ENCODE measurements at regions not wholly inside any gene's neighbourhood (a gene's known extent, or its start where the extent isn't known, plus 50 kb on each side); places are given as distances from the start of the nearest gene placed in this dataset.

DNA sequence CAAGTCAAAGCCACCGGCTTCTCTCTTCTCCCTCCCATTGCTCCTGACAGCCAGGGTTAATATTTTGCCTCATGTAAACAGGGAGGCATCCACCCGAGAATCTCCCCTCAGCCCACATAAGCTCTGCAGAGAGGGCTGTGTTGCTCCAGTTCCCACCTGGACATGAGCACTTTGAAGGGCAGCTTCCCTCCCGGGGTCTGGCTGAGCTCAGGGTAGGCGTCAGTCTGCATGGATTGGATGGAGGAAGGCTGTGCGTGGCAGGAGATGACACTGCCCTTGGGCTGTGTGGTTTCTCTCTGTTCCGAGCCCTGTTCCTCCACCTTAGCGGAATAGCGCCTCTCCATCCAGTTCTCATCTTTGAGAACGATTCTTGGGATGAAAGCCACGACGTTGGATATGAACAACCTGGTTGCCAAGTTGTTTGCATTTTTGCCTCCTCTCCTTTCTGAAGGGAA lies 53.7 kb upstream of the ETS2 start:
- TF ChIP-seq, protein P1, sequence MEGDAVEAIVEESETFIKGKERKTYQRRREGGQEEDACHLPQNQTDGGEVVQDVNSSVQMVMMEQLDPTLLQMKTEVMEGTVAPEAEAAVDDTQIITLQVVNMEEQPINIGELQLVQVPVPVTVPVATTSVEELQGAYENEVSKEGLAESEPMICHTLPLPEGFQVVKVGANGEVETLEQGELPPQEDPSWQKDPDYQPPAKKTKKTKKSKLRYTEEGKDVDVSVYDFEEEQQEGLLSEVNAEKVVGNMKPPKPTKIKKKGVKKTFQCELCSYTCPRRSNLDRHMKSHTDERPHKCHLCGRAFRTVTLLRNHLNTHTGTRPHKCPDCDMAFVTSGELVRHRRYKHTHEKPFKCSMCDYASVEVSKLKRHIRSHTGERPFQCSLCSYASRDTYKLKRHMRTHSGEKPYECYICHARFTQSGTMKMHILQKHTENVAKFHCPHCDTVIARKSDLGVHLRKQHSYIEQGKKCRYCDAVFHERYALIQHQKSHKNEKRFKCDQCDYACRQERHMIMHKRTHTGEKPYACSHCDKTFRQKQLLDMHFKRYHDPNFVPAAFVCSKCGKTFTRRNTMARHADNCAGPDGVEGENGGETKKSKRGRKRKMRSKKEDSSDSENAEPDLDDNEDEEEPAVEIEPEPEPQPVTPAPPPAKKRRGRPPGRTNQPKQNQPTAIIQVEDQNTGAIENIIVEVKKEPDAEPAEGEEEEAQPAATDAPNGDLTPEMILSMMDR (conservative IDR thresholded peaks at IDR 0.05): no peak
- Mint-ChIP-seq H3K36me3 (ENCODE audit: low read depth) (no peaks in the 10 kb centered on the region), H3K27ac (ENCODE audit: unreplicated experiment) (no peak overlapping the region), H3K4me1 (no peaks in the 10 kb centered on the region), H3K27me3 (ENCODE audit: low read depth) (peaks cover 3% of the 10 kb centered on the region), H3K9me3 (no peaks in the 10 kb centered on the region), H3K4me3 (no peak overlapping the region)
- no peak for DNase-seq (ENCODE audit: low read depth, low spot score)

DNA sequence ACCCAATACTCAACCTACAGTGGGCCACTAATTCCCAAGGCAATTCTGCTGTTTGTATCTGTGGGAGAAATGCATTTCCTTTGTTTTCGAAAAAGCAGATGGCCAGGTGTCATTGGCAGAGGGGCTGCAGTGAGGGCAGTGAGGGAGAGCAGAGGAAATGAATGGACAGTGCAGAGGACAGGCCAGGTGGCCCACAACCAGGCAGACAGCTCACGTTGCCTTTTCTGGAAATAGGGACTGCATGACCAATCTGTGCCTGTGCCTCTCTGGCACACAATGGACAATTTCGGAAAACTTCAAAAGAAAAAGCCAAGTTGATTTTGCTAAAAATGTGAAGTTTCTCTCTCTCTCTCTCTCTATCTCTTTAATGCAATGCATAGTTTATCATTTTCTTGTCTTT lies 52.6 kb upstream of the ETS2 start:
- no peak overlapping the region for H3K4me3 Mint-ChIP-seq
- peaks cover 3% of the 10 kb centered on the region for H3K27me3 Mint-ChIP-seq (ENCODE audit: low read depth)
- DNase-seq (ENCODE audit: low read depth, low spot score): no peak
- H3K27ac Mint-ChIP-seq (ENCODE audit: unreplicated experiment): no peak overlapping the region
- no peaks in the 10 kb centered on the region for H3K4me1 Mint-ChIP-seq
- no peaks in the 10 kb centered on the region for H3K9me3 Mint-ChIP-seq
- TF ChIP-seq, protein P1 (conservative IDR thresholded peaks at IDR 0.05): no peak
- H3K36me3 Mint-ChIP-seq (ENCODE audit: low read depth): no peaks in the 10 kb centered on the region

DNA sequence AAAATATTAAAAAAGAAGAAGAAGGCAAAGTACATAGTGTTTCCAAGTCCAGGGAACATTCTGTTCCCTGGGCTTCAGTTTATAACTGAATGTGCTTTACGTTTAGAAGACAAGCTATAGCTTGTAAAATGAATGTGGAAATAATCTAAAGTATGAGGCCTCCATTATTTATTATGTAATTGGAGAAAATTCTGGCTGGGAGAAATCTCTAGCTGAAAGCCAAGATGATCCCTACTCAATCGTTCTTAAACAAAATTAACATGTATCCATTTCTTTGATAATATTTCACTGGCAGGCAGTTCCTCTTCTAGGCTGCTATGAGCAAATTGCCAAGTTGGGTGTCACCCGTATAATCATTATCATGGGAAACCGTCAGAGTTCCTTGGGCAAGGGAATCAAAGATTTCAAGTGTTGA lies 52.2 kb upstream of the ETS2 start:
- Mint-ChIP-seq H3K27me3 (ENCODE audit: low read depth) (peaks cover 3% of the 10 kb centered on the region), H3K4me1 (no peaks in the 10 kb centered on the region), H3K9me3 (no peaks in the 10 kb centered on the region), H3K4me3 (no peak overlapping the region), H3K27ac (ENCODE audit: unreplicated experiment) (no peak overlapping the region), H3K36me3 (ENCODE audit: low read depth) (no peaks in the 10 kb centered on the region)
- TF ChIP-seq, protein P1 (conservative IDR thresholded peaks at IDR 0.05): no peak
- DNase-seq (ENCODE audit: low read depth, low spot score): no peak
